ENCODE measurements at regions not wholly inside any gene's neighbourhood (a gene's known extent, or its start where the extent isn't known, plus 50 kb on each side); places are given as distances from the start of the nearest gene placed in this dataset.

DNA sequence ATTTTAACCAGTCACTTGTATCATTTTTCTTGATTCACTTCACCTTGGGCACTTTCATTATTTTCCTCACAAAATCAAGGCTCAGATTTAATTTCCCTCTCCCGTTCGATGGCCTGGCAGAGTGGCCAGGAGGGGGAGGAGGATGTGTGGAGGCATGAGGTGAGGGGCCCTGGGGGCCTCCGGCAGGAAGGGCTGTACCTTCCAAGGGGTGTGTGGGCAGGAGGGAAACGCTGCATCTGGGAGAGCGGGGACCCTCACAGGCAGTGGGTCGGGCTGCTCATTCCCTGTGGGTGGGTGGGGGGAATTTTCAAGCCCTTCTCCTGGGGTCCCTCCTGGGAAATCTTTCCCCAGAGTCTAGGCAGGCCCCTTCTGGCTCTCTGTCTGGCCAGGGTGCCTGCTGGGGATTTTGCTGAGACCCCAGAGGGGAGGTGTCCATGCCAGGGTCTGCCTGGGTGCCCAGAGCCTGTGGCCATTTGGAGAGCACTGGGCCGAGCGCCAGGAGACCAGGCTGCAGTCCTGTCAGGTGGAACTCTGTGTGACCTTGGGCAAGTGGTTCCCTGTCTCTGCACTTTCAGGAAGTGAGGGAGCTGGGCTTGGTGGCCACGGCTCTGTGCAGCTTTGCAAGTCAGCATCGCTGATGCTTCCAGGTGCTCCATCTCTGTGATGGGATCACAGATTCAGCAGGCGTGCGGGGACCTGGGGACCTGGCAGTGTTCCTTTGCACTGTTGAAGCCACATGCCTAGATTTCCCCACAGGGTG, 81.9 kb upstream of the C1orf174 start:
- TF ChIP-seq, protein P1, sequence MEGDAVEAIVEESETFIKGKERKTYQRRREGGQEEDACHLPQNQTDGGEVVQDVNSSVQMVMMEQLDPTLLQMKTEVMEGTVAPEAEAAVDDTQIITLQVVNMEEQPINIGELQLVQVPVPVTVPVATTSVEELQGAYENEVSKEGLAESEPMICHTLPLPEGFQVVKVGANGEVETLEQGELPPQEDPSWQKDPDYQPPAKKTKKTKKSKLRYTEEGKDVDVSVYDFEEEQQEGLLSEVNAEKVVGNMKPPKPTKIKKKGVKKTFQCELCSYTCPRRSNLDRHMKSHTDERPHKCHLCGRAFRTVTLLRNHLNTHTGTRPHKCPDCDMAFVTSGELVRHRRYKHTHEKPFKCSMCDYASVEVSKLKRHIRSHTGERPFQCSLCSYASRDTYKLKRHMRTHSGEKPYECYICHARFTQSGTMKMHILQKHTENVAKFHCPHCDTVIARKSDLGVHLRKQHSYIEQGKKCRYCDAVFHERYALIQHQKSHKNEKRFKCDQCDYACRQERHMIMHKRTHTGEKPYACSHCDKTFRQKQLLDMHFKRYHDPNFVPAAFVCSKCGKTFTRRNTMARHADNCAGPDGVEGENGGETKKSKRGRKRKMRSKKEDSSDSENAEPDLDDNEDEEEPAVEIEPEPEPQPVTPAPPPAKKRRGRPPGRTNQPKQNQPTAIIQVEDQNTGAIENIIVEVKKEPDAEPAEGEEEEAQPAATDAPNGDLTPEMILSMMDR (IDR thresholded peaks at IDR 0.05; ENCODE audit: low read depth, low read length), result no peak

DNA sequence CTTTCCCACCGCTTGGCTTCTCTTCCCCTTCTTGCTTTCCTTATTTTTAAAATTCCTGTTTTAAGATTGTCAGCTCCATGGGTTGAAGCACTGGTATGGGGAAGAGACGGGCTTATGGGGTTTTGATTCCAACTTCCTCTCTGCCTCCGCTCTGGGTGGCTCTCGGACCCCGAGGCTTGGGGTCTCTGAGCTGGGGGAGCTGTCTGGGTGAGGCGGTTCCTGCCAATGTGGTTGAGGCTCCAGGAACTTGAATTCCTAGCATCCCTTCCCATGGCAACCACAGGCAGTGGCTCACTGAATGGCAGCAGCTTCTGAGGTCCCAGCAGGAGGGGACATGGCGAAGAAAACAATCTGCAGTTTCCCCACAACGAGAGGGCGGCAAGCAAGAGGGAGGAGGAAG, 83.1 kb upstream of the C1orf174 start:
- TF ChIP-seq, protein P1 (IDR thresholded peaks at IDR 0.05; ENCODE audit: low read depth, low read length), result no peak
- H3K4me3 ChIP-seq (ENCODE audit: low read depth, low read length), result no peak overlapping the region

More for the DNA sequence above, 81.9 kb upstream of the C1orf174 start:
- no peak overlapping the region for H3K4me3 ChIP-seq (ENCODE audit: low read depth, low read length)

DNA sequence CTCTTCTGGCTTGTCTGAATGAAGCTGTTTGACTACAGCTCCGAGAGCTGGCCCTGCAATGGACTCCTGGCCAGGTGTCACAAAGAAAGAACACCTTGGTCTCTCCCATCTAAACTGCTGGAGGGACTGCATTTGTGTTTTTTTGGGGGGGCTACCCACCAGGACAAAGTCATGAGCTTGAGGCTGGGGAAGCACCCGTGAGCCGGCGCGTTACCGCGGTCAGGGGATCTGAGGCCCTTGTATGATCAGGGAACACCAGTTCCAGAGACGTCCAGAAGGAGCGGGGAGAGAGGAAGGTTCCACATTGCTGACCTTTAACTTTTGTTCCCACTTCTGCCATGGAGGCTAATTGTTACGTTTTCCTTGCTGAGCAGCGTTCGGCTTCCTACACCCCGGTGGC, 84.5 kb upstream of the C1orf174 start:
- TF ChIP-seq, protein P1 (IDR thresholded peaks at IDR 0.05; ENCODE audit: low read depth, low read length), result no peak
- no peak overlapping the region for H3K4me3 ChIP-seq (ENCODE audit: low read depth, low read length)

DNA sequence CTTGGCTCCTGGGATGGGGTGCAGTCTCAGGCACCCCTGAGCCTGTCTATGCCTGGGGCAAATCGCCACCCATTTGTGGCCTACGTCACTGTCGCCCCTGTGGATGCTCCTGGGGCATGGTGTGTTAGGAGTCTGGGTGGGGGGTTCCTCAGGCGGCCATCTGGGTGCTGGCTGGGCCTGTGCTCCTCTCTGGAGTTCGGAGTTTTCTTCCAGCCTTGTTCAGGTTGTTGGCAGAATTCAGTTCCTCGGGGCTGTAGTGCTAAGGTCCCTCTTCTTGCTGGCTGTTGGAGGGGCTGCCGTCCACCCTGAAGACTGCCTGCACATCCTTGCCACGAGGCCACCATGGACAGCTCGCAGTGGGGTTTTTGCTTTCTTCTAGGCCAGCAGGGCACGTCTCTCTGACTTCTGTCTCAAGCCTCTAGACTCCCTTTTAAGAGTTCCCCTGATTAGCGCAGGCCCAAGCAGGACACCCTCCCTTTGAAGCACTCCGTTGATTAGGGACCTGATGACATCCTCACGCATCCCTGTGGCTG, 86.7 kb upstream of the C1orf174 start:
- no peak overlapping the region for H3K4me3 ChIP-seq (ENCODE audit: low read depth, low read length)
- TF ChIP-seq, protein P1 (IDR thresholded peaks at IDR 0.05; ENCODE audit: low read depth, low read length), result no peak

DNA sequence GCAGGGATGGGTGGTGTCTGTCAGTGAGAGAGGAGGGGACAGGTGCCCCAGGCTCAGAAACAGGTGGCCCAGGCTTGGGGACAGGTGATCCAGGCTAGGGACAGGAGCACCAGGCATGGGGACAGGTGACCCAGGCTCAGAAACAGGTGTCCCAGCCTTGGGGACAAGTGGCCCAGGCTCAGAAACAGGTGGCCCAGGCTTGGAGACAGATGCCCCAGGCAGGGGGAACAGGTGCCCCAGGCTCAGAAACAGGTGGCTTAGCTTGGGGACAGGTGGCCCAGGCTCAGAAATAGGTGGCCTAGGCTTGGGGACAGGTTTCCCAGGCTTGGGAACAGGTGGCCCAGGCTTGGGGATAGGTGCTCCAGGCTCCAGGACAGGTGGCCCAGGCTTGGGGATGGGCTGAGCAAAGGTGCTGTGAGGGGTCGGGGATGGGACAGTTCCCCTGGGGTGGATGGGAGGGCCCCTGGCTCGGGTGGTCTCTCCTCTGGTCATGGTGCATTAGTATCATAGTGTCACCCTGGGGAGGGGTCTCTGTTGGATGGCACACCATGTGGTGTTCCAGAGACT, 87.7 kb upstream of the C1orf174 start:
- TF ChIP-seq, protein P1 (IDR thresholded peaks at IDR 0.05; ENCODE audit: low read depth, low read length), result no peak
- no peak overlapping the region for H3K4me3 ChIP-seq (ENCODE audit: low read depth, low read length)

DNA sequence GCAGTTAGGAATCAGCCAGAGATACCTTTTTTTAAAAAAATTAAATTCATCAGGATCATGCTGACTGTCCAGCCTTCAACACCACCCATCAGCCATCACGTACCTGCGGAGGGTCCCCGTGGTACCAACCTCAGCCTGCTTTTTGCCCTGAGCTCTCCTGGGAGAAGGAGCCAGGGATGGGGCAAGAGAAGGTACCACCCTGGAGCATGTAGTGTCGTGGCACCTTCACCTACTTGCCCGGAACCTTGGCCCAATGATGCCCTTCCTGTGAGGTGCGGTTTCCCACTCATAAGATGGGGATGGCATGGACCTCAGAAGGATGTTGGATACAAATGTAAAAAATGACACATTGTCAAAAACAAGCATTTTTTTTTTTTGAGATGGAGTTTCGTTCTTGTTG, 88.4 kb upstream of the C1orf174 start:
- no peak overlapping the region for H3K4me3 ChIP-seq (ENCODE audit: low read depth, low read length)
- TF ChIP-seq, protein P1 (IDR thresholded peaks at IDR 0.05; ENCODE audit: low read depth, low read length), result no peak

DNA sequence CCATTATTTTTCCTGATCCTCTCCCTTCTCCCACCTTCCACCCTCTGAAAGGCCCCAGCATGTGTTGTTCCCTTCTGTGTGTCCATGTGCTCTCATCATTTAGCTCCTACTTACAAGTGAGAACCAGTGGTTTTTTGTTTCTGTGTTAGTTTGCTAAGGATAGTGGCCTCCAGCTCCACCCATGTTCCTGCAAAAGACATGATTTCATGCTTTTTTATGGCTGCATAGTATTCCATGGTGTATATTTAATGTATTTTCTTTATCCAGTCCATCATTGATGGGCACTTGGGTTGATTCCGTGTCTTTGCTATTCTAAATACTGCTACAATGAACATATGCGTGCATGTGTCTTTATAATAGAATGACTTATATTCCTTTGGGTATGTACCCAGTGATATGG, 89.4 kb upstream of the C1orf174 start:
- H3K4me3 ChIP-seq (ENCODE audit: low read depth, low read length), result no peak overlapping the region
- TF ChIP-seq, protein P1 (IDR thresholded peaks at IDR 0.05; ENCODE audit: low read depth, low read length), result no peak
